GM19035 (cell line): ENCODE measurements at regions not wholly inside any gene's neighbourhood (a gene's known extent, or its start where the extent isn't known, plus 50 kb on each side); places are given as distances from the start of the nearest gene placed in this dataset.

Source experiments
- ATAC-seq: cut with Tn5 transposase; IDR thresholded peaks from one replicate; pipeline ENCODE4 v1.9.1; 2021; ENCODE audit not compliant: unreplicated experiment

GRCh38 chr20:60125513-60125912 lies 167.3 kb downstream of the CDH26 start:
- ATAC-seq = no peak

- ATAC-seq = no peak
Observed at GRCh38 chr20:60126975-60127374, 168.8 kb downstream of the CDH26 start.

- no peak for ATAC-seq
Observed at GRCh38 chr20:60131375-60131774, 173.2 kb downstream of the CDH26 start.

DNA sequence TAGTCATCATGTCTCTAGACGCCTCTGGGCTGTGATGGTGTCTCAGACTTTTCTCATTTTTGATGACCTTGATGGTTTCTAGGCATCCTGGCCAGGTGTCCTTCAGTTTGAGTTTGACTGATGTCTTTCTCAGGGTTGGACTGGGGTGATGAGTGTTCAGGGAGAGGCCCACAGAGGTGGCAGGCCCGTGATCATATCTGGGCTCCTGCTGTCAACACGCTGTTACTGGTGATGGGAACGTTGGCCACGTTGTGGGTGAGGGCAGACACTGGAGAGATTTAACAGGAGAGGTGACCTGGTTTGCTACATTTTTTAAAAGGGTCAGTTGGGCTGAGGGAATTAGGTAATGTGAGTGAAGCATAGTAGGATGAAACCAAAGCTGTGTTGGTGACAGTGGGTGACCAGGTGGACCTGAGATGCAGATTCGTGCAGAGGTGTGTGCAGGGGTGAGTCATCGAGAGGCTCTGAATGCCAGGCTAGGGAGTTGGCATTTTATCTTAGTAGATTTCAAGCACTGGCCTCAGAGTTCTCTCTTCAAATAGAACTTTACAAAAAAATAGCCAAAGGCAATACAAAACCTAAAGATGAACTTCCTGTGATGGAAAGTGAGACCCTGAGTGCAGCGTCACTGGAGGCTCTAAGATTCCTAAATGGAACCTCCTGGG lies 174.1 kb downstream of the CDH26 start:
- ATAC-seq = no peak

DNA sequence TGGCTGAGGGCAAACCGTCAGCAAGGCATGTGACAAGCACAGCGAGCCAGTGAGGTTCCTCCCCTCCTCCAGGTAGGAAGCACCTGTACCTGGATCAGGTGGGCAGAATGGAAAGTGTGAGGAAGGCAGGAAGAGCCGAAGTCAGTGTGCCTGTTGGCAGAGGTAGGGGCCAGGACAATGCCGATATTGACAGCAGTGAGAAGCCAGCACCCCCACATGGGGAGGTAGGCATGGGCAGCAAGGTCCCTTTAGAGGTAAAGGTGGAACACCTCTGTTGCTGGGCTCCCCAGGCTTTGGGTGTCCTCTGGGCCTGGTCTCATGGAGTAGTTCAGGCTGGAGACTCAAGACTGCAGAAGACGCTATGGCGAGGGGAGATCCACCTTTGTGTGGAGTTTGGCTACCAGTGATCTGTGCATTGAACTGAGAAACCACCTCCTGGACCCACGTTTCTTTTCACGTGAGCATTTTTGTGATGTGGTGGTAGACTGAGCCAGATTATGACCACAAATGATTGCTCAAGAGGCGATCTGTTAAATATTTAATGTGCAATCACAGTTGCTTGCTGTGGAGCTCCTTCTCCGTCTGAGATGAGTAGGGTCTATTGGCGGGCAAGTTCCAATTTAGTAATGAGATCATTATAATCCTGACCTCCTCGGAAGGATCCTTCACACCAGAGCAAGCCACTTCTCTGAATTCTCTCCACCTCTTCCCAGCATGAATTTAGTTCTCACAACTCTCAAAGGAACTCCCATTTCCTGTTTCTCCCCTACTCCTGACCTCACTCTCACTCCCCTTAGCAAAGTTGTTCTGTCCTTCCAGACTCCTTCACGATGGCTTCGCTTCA lies 174.8 kb downstream of the CDH26 start:
- no peak for ATAC-seq

GRCh38 chr20:60135276-60135675 lies 177.1 kb downstream of the CDH26 start:
- ATAC-seq = no peak

GRCh38 chr20:60136645-60137401 lies 178.6 kb downstream of the CDH26 start:
- ATAC-seq = no peak

DNA sequence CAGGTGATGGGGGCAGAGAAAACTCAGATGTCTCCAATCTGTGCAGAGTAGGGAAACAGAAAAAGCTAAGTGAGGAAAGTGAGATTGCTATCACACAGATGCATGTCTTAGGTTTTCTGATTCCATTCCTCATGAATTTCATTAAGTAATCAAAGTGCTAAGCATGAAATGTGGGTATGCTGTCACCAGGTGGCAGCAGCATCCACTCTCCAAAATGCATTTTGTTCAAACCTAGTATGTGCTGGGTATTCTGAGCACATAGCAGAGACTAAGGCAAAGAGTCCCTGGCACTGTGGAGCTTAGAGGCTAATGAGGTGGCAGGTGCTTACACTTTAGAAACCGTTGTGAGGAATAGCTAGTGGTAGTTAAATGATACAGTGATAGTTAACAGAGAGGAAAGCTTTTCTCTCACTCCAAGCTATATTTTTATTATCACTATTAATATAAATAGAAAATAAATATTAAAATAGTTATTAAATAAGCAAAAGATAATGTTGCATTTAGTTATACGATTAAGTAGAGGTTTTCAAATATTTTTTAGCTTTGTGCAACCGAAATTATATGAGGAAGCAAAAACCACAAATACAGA lies 179.5 kb downstream of the CDH26 start:
- no peak for ATAC-seq

DNA sequence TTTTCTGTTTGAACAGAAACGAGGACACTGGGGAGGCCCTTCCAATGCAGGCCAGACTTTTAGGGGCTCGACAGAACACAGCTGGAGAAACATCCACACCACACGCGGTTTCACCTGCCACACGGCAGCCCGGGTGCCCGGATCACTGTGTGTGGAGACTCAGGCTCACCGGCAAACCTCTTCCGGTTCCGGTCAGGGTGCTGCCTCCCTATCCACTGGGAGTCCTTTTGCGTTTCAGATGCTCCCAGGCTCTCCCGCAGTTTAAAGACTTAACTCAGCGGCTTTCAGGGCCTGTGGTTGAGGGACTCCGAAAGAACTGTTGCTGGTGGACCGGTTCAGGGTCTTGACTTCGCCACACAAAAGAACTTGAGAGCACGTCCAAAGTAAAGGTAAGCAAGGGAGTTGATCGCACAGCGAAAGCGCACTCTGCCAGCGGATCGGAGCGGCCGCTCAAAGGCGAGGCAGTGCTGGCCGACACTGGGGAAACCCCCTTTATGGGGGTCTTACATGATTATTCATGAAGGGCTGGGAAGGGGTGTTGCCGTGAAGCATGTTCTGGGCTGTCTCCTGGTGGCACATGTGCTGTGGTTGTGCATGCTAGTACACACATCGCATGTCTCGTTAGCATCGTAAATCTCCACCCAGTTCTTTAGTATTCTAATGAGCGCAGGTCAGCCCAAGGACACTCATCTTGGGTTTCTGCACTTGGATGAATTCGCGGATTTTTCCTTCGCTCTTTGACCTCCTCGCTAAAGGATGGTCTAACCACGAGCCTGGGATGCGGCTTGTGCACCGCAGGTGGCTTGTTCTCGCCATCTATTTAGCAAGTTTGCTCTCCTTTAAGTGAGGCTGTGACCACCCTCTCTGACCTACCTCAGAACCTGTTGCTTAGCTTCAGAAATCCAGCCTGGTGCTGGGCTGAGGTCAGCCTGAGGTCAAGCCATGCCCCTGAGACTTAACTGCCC lies 180.3 kb downstream of the CDH26 start:
- ATAC-seq = no peak

DNA sequence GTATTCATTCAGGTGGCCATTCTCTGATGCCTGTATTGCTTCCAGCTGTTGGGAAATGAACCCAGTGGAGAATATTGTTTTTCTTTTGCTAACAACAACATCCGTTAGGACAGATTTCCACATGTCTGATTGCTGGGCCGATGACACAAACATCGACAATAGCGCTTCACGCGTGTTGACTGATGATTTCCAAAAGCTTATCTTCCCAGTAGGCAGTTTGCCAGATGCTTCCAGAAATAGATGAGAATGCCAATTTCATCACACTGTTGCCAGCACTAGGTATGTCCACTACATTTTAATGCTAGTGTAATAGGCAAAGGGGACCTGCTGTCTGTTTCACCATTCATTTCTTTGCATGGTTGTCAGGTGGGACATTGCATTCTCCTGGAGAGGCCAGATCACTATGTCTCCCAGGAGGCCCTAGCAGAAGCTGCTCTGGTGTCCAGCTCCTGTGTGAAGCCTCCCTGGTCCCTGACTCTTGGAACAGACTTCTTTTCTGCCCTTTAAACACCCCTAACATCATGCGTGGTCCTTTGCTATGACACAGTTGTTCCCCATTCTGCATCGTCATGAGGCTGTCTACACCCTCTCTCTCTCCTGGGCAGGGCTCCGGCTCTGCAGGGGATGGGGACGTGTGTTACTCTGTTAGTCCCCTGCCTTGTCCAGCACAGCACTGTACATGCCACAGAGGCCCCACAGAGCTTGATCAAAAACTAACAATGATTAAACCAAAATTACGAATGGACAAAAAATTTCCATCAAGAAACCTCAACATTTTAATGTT lies 181.6 kb downstream of the CDH26 start:
- no peak for ATAC-seq

DNA sequence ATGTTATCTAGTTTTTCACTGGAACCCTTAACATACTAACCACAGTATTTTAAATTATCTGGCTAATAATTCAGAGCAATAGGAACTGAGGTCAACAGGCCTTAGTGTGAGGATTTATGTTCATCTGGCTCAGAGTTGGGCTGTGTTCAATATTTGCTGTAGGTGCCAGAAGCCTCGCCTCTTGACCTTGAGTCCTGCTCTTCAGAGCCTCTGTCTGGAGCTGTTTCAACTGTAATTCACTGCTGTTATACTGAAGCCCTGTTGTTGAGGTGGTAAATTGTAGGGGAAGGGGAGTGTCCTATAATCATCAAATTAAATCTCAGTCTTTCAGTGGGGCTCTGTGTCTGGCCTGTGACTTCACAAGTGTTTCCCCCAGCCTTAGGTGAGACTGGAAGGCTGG lies 184.4 kb downstream of the CDH26 start:
- ATAC-seq = no peak

GRCh38 chr20:60143261-60143842 lies 185.1 kb downstream of the CDH26 start:
- no peak for ATAC-seq

GRCh38 chr20:60144404-60144803 lies 186.2 kb downstream of the CDH26 start:
- ATAC-seq = no peak

DNA sequence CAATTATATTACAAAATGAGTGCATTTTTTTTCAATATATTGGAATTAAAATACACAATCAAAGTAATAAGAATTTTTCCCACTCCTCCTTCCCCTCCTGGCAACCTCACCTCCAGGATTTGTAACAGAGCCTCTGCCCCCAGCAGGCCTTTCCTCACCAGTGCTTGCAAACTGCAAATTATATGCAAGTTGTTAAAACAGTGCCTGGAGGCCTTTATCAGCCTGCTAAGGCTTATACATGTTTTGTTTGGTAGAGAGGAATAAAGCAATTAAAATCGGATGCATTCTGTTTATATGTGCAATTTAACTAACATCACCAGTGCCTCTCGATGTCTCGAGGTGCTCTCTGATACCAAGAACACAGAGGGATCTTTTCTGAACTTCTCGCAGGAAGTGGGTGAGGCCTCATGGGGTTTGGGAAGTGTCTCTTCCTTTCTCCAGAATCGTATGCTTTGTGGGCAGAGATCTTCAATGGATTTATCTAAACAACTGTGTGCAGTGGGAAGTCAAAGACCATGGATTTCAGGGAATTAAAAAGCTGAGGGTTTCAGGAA lies 186.8 kb downstream of the CDH26 start:
- ATAC-seq = no peak

DNA sequence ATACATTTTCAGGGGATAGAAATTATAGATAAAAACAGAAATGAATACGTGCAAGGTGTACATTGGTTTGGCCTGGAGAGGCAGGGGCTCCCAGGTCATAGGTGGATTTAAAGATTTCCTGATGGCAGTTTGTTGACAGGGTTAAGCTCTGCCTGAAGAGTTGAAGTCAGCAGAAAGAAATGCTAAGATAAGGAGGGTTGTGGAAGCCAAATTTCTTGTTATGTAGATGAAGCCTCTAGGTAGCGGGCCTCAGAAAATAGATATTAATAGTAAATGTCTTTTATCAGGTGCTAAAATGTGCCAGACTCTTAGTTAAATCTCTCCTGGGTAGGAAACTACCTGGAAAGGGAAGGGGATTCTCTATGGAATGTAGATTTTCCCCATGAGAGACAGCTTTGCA lies 188.8 kb downstream of the CDH26 start:
- ATAC-seq = no peak

DNA sequence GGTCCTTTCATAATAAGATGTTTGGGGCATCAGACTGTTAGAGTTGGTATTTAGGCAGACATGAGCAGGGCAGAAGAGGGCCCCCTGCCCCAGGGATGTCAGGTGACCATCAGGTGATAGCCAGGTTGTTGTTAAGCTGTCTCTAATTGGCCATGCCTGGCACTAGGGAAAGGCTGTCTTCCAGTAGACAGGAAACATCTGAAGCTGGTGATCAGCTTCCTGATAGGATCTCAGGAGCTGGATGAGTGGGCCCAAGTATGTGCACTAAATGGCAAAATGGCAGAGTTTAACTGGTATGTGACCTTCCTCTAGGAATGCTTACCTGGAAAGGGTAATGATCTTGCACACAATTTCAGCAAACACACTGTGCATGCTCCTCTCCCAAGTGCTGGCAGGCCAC lies 190.7 kb downstream of the CDH26 start:
- ATAC-seq = no peak

GRCh38 chr20:60152792-60153191 lies 194.6 kb downstream of the CDH26 start:
- no peak for ATAC-seq

DNA sequence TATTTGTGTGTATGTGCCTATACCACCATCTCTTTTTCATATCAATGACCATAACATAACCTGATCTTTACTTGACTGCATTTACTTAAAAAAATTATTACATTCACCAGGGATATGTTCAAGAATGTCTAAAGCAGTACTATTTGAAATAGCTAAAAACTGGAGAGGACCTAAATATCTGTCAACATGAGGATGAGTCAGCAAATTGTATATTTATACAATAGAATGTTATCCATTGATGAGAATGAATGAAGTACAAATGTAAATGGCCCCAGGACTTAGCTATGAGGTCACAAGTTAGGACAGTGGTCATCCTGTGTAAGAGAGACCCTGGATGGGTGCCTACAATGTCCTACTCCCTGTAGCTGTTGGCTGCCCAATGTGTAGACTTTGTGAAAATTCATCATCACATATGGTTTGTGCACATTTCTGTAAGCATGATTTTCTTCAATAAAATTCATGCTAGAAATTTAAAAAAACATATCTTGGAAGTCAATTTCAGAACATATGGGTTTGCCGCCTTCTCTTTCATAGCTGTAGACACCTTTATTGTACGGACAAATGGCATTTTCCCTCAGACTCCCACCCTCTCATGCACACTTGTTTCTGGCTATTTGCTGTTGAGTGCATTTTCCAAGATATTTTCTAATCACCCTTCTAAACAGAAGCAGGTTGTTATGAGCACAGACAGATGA lies 202.4 kb downstream of the CDH26 start:
- no peak for ATAC-seq
